GM18873 (cell line): ENCODE measurements at regions not wholly inside any gene's neighbourhood (a gene's known extent, or its start where the extent isn't known, plus 50 kb on each side); places are given as distances from the start of the nearest gene placed in this dataset.

ENCODE experiments used
- ATAC-seq: cut with Tn5 transposase; IDR thresholded peaks from one replicate; pipeline ENCODE4 v1.9.1; 2021; ENCODE audit warnings: mild to moderate bottlenecking, moderate library complexity, moderate number of reproducible peaks; ENCODE audit not compliant: unreplicated experiment, low FRiP score

DNA sequence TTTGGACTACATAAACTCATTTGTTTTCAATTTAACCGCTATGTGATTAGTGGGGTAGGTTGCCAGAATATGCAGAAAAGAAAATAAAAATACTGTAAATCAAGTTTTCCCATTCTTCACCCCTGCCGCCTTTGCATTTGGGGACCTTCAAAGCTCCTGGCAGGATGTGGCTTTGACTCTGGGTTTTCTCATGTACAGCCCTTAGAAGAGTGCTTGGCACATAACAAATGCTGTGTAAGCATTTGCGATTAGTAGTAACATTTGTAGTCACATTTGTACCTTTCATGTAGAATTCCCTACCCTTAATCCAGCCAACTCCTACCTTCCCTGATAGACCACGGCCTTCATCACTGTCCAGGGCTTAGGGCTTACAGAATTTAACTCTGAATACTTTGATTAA is 262.6 kb downstream of the MREG start:
- no peak for ATAC-seq

DNA sequence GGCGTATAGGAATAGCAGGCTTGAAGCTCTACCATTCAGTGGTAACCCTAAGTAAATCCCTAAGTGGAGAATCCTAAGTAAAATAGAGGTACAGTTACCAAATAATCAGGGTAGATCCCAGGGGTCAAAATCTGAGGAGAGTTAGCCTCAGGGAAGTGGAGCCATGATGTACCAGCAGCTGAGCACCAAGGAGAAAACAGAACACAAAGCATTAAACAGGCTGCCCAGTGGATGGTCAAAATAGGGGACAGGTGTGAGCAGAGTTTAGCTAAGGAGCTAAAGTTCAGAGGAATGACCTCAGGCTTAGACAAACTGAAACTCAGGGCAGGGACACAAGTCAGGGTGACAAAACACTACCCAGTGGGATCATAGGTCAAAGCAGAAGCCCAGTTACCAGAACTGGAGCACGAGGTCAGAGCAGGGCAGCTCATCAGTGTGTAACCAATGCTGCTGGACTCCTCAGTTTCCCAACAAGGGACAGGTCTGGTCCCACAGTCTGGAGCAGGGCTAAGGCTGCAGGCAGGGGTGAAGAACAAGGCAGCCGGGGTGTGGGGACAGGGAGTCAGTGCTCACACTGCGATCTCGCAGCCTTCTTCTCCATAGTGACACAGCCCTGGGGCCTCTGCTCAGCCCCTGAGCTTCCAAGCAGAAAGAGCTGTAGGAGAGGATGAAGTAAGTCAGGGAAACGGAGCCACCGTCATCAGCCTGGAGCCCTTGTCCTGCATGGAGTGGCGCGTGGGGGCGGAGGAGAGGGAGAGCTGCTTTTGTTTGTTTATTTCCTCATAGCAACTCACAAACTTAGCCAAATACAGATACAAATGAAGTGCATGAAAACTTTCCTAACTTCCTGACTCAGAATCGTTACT is 264.0 kb downstream of the MREG start:
- ATAC-seq = no peak

DNA sequence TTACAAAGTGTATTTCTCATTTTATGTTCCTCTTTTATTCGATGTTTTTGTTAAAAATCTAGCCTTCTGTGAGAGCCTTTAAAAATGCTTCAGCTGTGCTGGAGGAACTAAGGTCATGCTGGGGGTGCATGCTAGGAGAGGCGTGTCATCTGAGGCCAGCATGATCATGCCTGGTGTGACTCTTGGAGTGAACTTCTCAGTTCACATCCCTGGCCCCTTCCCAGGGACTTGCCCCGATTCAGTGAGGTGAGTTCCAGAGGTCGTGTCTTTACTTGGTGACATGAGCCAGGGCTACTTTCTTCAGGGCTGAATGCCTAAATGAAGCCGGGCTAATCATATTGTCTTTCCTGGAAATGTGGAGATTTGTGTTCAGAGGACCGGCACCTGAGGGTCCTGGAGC is 264.9 kb downstream of the MREG start:
- no peak for ATAC-seq

DNA sequence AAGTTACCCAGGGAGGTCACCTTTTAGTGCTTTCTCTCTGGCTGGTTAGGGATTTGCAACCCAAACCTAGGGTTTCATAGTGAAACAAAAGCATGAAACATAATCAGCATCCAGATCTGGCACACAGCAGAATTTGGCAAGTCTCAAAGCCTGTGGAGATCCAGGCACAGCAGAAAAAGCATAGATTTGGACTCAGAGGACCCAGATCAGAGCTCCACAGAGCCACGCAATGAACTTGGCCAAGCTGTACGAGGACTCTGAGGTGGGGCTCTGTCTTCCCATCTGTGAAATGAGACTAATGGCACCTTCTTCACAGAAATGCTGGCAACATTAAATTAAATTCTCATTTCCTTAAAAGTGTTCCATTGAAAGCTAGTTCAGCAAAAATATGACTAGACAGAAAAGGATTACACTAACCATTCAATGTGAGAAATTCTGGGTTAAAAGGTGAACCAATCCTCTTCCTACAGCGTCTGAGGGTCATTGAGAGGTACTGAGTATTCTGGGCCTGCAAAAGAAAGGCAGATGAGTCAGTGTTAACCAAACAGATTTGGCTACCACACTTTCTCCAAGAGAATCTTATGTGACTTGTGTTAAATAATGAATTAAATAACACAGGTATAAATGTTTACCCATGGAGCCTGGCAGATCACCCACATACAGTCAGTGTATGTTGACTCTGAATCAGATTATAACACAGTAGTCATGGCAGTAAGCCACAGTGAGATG is 266.3 kb downstream of the MREG start:
- ATAC-seq = no peak

DNA sequence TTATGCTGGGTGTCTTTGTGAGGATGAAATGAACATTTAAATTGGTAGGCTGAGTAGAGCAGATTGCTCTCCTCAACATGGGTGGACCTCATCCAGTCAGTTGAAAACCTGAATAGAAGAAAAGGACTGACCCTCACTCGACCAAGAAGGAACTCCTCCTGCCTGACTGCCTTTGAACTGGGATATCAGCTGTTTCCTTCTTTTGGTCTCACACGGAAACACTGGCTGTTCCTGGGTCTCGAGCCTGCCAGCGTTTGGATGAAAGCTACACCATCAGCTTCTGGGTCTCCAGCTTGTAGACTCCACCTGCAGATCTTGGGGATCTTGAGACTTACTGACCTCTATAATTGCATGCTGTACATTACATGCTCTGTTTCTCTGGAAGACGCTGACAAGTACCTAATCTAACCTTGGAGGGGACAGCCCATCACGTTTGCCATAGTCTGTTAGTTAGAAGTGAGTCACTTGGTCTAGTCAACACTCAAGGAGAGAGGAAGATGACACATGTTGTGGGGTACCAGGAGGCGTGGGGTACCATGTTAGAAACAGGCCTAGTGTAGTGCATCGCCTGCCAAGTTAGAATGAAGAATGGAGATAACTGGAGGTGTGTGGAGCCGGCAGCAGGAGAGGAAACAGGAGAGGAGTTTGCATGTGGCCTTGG is 267.0 kb downstream of the MREG start:
- no peak for ATAC-seq

DNA sequence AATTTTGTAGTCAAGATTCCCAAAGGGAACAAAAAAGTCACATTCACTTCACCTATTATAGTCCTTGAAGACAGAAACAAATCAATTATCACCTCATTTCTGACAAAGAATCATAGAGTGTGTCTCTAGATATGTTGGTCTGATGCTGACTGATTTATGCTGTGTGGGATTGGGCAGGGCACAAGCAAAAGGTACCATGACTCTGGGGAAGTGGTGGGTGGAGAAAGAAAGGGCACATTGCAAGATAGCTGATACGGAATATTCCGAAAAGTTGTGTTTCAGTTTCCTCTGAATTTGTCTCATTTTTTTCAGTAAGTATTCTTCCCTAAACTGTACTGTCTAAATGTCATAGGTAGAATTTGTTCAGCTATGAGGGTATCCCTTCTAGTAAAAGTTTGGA is 268.0 kb downstream of the MREG start:
- no peak for ATAC-seq

DNA sequence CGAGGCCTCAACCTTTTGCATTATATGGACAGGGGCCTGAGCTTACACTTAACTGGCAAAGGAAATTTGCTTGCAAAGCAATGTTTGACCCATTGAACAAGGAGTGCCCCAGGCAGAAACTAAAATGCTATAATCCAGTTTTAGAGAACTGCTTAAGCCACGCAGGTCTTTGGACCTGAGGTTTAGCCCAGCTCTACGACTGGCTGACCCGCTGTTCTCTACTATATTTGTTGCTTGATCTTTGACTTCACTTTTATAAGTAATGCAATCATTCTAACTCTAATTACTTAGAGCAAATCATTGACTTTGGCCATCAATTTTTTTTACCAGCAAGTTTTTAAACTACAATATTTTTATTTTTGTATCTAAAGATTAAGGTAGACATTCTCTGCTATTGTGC is 268.8 kb downstream of the MREG start:
- no peak for ATAC-seq

DNA sequence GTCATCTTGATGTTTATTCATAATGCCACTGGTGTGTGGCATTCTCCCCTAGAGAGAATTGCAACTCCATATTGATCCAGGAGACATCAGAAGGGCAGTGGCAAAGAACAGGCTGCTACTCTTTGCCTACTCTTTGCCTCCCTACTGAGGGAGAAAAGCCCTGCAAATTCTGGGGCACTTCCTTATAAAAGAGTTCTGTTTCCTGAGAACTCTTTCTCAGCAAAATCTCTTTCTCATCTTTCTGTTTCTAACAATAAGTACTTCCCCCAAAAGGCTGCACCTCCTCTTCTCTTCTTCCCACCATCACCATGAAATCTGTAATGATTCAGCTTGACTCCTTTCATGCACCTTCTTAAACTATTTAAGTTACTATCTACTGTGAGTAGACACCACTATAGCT is 270.3 kb downstream of the MREG start:
- no peak for ATAC-seq

DNA sequence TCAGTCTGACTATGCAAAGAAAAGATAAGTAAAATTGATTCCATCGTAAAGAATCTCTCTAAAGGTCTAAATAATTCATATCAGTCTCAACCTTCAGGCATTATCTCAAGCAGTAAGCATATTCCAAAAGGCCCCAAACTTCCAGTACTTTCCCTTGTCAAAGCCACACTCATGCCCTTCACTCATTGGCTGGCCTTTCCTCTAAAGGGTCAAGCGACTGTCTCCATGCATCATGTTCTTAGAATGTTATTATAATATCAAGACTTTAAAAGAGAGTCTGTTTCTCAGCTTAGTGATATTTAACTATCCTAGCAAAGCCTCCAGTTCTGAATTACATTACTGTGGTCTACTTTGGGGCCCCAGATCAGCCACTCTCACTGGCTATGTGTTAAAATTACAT is 271.3 kb downstream of the MREG start:
- no peak for ATAC-seq

DNA sequence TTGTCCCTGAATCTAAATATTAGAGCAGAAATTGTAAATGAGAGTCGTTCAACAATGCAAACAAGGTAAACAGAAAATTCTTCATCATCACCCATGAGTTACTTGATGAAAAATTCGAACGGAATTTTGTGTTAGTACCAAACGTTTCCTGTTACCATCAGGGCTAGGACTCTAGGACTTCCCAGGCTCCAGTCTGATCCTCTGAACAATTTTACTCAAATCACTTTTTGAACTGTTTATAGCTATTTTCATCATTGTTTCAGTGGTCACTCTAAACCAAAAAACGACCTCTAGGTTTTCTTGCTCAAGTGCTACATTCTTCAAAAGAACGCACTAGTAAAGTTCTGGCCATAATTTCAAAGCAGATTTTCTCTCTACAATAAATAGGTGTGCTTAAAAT is 273.3 kb downstream of the MREG start:
- ATAC-seq = no peak

DNA sequence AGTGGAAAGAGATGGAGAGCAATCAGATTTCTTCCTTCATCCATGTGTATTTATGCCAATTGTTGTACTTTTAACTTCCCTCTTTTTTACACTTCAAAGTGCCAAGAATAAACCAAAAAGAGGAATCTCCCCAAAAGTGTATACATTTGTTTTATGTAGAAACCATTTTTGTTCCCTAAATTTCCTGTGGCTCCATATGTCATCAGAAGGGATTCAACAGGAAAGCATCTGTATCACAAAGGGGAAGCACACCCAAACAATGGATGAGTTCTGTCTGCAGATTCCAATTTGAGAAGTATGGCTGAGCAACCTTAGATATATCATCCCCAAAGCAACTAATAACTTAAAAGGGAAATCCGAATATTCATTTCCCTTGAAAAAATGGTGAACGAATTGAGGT is 275.0 kb downstream of the MREG start:
- ATAC-seq = no peak

DNA sequence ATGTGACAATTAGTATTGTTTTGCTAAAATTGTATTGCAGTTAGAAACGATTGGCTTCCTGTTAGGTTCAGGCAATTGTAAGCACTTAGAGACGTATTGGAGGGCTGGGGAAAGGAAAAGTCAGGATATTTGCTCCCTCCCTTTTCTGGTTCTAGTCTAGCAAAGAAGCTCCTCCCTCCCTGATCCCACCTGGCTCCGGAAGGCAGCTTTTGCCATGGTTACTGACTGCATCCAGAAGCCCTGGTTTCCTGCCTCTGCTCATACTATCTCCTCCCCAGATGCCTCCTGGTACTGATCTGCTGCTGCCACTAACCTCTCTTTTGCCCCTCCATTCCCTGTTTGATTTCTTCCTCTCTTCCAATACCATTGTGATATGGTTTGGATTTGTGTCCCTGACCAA is 275.9 kb downstream of the MREG start:
- ATAC-seq = no peak

DNA sequence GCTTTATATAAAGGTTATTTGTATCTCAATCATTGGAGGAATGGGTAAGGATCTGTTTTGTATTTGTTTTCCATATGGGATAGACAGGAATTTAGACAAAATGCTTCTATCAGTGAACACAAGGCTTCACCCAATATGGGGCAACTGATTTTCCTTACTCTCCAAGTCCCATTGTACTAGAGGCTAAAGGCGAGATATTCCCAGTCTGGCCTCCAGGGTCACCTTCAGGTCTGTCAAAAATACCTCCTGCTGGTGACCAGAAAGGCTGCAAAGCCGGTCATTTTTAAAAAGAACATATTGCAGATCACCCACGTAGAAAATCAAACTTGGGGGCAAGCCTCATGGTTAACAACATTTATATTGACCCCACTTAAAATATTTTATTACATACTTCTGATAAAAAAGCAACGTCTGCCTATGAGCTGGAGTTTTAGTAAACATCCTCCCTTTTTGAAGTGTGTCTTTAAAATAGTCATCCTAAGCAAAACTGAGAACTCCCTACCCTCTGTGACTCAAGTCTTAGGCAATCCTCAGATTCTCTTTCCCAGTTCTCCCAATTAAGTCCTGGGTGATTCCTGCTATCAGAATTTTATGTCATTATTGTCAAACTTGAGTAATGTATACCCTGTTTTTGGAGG is 276.6 kb downstream of the MREG start:
- ATAC-seq = no peak

DNA sequence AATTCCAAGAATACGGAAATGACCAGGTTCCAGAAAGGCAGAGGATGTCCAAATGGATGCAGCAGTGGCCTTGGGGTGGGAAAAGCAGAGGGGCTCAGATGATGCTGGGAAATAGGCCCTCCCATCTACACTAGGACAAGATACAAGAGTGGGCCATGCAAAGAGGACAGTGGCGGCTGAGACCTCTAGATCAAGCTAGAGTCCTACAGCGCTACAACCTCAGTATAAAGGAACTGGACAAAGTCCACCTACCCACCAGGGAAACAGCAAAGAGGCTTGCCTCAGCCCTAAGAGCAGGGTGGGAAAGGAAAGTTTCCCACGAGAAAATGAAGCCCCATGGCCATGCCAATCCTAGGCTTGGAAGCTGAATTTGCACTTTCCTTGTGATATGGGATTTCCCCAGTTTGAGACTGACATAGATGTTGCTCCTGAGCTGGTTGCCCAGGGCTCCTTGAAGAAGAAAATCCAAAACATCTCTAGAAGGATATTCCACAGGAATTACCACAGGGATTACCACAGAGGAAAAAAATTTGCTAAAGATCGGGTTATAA is 282.2 kb downstream of the MREG start:
- no peak for ATAC-seq

DNA sequence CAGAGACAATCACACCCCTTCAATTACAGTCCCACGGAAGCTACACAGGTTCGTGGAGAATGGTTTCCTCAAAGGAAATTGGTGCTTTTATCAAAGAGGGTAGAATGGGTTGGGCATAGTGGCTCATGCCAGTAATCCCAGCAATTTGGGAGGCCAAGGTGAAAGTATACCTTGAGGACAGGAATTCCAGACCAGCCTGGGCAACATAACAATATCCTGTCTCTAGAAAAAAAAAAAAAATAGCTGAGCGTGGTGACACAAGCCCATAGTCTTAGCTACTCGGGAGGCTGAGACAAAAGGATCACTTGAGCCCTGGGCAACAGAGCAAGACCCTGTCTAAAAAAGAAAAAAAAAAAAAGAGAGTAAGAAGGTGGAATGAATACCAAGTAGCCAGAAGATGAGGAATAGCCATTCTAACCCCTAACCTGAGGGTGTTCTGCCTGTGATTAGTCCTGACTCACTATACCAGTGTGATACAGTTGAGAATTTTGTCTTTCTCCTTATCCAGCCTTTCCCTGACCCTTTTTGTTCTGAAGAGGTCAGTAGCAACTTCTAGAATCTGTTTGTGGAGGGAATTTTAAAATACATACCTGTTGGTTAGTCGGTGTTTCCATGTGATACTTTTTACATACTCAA is 283.2 kb downstream of the MREG start:
- no peak for ATAC-seq

DNA sequence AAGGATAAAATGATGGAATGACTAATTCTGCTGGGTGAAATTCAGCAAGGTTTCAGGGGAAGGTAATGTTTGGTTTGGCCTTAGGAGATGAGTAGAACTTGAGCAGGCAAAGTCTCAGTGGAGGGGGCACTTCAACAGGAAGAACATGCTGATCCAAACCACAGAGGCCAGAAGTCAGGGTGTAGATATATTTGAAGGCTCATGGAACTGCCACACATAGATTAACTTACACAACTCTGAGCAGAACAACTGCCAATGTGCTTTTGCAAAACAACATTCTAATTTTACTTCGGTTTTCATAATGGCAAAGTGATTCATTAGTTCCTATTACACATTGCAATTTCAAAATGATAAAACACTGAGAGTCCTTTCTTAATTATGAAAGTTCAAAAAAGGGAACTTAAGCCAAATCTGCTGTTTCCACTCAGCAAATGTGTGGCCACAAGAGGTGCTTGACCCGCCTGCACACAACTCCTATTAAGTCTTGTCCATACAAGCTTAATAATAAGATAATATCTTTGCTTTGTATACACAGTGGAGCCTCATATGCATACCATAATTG is 284.8 kb downstream of the MREG start:
- ATAC-seq = no peak

DNA sequence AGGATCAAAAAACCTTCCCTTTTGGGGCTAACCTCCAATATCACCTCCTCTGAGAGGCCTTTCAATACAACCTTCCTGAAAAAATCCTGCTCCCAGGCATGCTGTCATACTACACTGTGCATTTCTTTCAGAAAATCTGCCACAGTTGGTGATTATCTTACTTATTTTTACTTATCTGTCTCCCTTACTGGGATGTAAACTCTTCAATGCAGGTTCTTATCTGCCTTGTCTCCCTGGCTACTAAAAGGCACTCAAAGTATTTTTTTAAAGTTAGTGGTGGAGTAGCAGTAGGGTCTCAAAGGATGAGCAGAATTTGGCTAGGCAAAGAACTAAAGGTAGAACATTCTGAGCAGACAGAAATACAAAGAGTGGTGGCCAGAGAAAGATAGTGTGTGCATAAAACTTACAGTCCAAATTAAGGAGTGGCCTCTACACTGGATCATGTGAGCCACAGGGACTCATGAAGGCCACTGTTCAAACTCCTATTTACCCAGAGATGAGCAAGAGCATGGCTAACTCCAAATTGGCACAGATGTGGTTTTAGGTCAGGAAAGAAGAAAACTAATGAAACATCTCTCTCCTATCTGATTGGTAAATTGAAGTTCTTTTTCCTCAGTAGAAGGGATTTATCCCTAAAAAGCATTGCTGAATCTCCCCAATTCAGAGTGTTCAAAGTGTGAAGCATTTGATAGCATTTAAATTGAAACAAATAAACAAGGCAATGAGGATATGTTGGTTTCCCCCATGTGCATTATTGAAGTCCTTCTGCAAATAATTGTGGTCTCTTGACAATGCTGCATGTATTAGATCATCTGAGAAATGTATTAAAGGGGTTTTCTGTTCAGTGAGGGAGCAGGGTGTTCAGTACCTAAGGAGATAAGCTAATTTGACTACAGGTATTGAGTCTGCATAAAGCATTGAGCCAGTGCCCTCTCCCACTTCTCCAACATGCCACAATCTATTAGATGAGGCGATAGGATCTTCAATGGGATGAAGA is 285.5 kb downstream of the MREG start:
- no peak for ATAC-seq

DNA sequence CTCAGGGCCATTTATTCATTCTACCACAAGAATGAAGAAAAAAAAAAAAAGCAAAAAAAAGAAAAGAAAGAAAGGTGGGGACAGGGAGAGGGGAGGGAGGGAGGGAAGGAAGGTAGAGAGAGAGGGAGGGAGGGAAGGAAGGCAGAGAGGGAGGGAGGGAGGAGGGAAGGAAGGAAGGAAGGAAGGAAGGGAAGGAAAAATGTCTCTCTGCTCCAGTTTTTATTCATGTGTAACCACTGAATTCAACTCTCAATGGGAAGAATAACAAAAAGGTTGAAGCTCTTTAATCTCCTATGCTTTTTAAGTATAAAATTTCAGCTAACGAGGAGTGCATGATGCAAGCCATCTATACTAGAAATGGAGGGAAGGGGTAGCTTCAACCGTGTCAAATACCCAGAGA is 287.3 kb downstream of the MREG start:
- no peak for ATAC-seq

DNA sequence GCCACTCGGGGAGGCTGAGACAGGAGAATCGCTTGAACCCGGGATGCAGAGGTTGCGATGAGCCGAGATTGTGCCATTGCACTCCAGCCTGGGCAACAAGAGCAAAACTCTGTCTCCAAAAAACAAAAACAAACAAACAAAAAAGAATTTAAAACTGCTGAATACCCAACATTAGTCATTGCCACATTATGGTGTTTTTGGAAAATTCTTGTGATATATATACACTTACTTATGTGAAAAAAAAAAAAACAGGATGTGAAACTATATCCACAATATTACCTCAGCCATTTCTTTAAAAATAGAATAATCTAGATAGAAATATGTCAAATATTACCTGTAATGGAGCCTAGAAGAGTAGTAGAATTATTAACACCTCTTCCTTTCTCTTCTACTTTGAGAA is 288.3 kb upstream of the FN1 start:
- ATAC-seq = no peak
